BE2C (cell line): ENCODE measurements at regions not wholly inside any gene's neighbourhood (a gene's known extent, or its start where the extent isn't known, plus 50 kb on each side); places are given as distances from the start of the nearest gene placed in this dataset.

Experiments used
- DNase-seq: peaks from one replicate; pipeline ENCODE4 v3.0.0-alpha.2; 2020
- H3K27me3 ChIP-seq: fragments of 250-450 bp; sonication (Bioruptor Pico); 2 replicates; pipeline ENCODE4 v1.5.1; 2020; ENCODE audit warnings: mild to moderate bottlenecking
- H3K36me3 ChIP-seq: fragments of 250-450 bp; sonication (Bioruptor Pico); 2 replicates; pipeline ENCODE4 v1.5.1; 2020; ENCODE audit warnings: mild to moderate bottlenecking
- H3K4me1 ChIP-seq: fragments of 250-450 bp; sonication (Bioruptor Pico); 2 replicates; pipeline ENCODE4 v1.5.1; 2020
- H3K4me3 ChIP-seq: 2 replicates; pipeline ENCODE4 v1.5.1; 2011; ENCODE audit warnings: low read depth, low read length
- H3K9me3 ChIP-seq: fragments of 250-450 bp; sonication (Bioruptor Pico); 2 replicates; pipeline ENCODE4 v1.5.1; 2020
- CTCF ChIP-seq: IDR thresholded peaks from 2 replicates; pipeline ENCODE4 v1.5.1; 2012; ENCODE audit warnings: mild to moderate bottlenecking, low read depth, low read length

- Histone ChIP-seq H3K4me3 (no peak overlapping the region), H3K4me1 (no peaks in the 10 kb centered on the region), H3K9me3 (no peaks in the 10 kb centered on the region), H3K27me3 (no peaks in the 10 kb centered on the region), H3K36me3 (no peaks in the 10 kb centered on the region)
- DNase-seq: no peak
- no peak for TF ChIP-seq CTCF
Observed at GRCh38 chr5:28729067-28729466, 1690.7 kb upstream of the CDH9 start.

- no peak for DNase-seq
- Histone ChIP-seq H3K36me3 (no peaks in the 10 kb centered on the region), H3K9me3 (no peaks in the 10 kb centered on the region), H3K4me3 (no peak overlapping the region), H3K27me3 (no peaks in the 10 kb centered on the region), H3K4me1 (no peaks in the 10 kb centered on the region)
- no peak for TF ChIP-seq CTCF
Observed at GRCh38 chr5:28726815-28727214, 1688.4 kb upstream of the CDH9 start.

- DNase-seq: no peak
- H3K27me3 ChIP-seq: no peaks in the 10 kb centered on the region
- H3K9me3 ChIP-seq: no peaks in the 10 kb centered on the region
- H3K4me1 ChIP-seq: no peaks in the 10 kb centered on the region
- TF ChIP-seq CTCF: no peak
- no peak overlapping the region for H3K4me3 ChIP-seq
- no peaks in the 10 kb centered on the region for H3K36me3 ChIP-seq
Observed at GRCh38 chr5:28725001-28725400, 1686.6 kb upstream of the CDH9 start.

- H3K9me3 ChIP-seq: no peaks in the 10 kb centered on the region
- no peaks in the 10 kb centered on the region for H3K27me3 ChIP-seq
- no peaks in the 10 kb centered on the region for H3K4me1 ChIP-seq
- TF ChIP-seq CTCF: no peak
- H3K4me3 ChIP-seq: no peak overlapping the region
- no peak for DNase-seq
- no peaks in the 10 kb centered on the region for H3K36me3 ChIP-seq
Observed at GRCh38 chr5:28714907-28715698, 1676.7 kb upstream of the CDH9 start.

- peak; percentile 11 for DNase-seq
- Histone ChIP-seq H3K27me3 (no peaks in the 10 kb centered on the region), H3K4me3 (no peak overlapping the region), H3K9me3 (no peaks in the 10 kb centered on the region), H3K4me1 (no peaks in the 10 kb centered on the region), H3K36me3 (no peaks in the 10 kb centered on the region)
- peak; percentile 52 for TF ChIP-seq CTCF
Observed at GRCh38 chr5:28710360-28710759, 1672.0 kb upstream of the CDH9 start.

- no peaks in the 10 kb centered on the region for H3K9me3 ChIP-seq
- DNase-seq: no peak
- H3K4me3 ChIP-seq: no peak overlapping the region
- no peak for TF ChIP-seq CTCF
- no peaks in the 10 kb centered on the region for H3K4me1 ChIP-seq
- no peaks in the 10 kb centered on the region for H3K27me3 ChIP-seq
- H3K36me3 ChIP-seq: no peaks in the 10 kb centered on the region
Observed at GRCh38 chr5:28708472-28708871, 1670.1 kb upstream of the CDH9 start.
